H7 (cell line): ENCODE measurements at regions not wholly inside any gene's neighbourhood (a gene's known extent, or its start where the extent isn't known, plus 50 kb on each side); places are given as distances from the start of the nearest gene placed in this dataset.

ENCODE experiments used
- DNase-seq: peaks from one replicate; pipeline ENCODE4 v3.0.0; 2012
- H3K27me3 ChIP-seq: 2 replicates; pipeline ENCODE4 v1.6.0; 2011; ENCODE audit warnings: mild to moderate bottlenecking, low read length; ENCODE audit not compliant: control insufficient read depth, insufficient read depth
- H3K36me3 ChIP-seq: replicated peaks from 2 replicates; pipeline ENCODE4 v1.5.1; 2011; ENCODE audit warnings: low read length; ENCODE audit not compliant: control insufficient read depth, insufficient read depth
- H3K4me3 ChIP-seq: 2 replicates; pipeline ENCODE4 v1.5.1; 2011; ENCODE audit warnings: low read depth, mild to moderate bottlenecking, control low read depth, low read length, moderate library complexity; ENCODE audit not compliant: insufficient read depth

DNA sequence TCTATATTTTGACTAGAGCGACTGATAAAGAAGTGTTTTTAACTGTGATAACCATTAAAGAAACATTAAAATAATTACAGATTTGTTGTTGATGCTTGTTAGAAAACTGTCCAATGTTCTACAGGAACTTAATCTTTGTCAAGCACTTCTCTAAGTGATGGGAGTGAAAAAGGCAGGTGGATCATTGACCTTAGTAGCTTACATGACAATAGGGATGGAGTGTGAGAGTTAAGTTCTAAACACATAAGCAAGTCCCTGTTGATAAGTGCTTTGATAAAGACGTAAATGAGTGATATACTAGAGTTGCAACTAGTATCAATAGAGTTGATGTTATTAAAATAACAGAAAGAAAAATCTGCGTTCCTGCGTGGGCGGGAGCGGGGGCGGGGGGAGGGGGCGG is 931.5 kb upstream of the EPHA7 start:
- H3K36me3 ChIP-seq, result no peaks in the 10 kb centered on the region
- no peak for DNase-seq
- H3K4me3 ChIP-seq, result no peak overlapping the region

GRCh38 chr6:94349227-94349626 is 929.9 kb upstream of the EPHA7 start:
- no peak overlapping the region for H3K4me3 ChIP-seq
- no peaks in the 10 kb centered on the region for H3K36me3 ChIP-seq
- no peak for DNase-seq
- no peaks in the 10 kb centered on the region for H3K27me3 ChIP-seq

More for the DNA sequence above, 931.5 kb upstream of the EPHA7 start:
- H3K27me3 ChIP-seq, result no peaks in the 10 kb centered on the region

- DNase-seq, result no peak
- Histone ChIP-seq H3K36me3 (no peaks in the 10 kb centered on the region), H3K27me3 (no peaks in the 10 kb centered on the region), H3K4me3 (no peak overlapping the region)
These were observed 925.5 kb upstream of the EPHA7 start for GRCh38 chr6:94344866-94345265.

GRCh38 chr6:94341173-94341572 is 921.8 kb upstream of the EPHA7 start:
- Histone ChIP-seq H3K36me3 (no peaks in the 10 kb centered on the region), H3K4me3 (no peak overlapping the region), H3K27me3 (no peaks in the 10 kb centered on the region)
- DNase-seq, result peak; percentile 42

DNA sequence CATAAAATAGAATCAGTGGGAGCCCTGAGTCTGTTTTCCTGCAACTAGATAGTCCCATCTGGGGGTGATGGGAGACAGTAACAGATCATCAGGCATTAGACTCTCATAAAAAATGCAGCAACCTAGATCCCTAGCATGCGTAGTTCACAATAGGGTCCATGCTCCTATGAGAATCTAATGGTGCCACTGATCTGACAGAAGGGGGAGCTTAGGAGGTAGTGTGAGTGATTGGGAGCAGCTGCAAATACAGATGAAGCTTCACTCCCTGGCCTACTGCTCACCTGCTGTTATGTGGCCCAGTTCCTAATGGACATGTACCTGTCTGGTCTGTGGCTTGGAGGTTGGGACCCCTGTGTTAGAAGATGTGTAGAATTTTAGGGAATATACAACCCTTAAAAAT is 904.5 kb upstream of the EPHA7 start:
- no peaks in the 10 kb centered on the region for H3K27me3 ChIP-seq
- H3K4me3 ChIP-seq, result no peak overlapping the region
- DNase-seq, result no peak
- no peaks in the 10 kb centered on the region for H3K36me3 ChIP-seq

- H3K27me3 ChIP-seq, result no peaks in the 10 kb centered on the region
- DNase-seq, result no peak
- no peak overlapping the region for H3K4me3 ChIP-seq
- H3K36me3 ChIP-seq, result no peaks in the 10 kb centered on the region
These were observed 881.2 kb upstream of the EPHA7 start for GRCh38 chr6:94300424-94301144.

GRCh38 chr6:94289131-94289530 is 869.8 kb upstream of the EPHA7 start:
- Histone ChIP-seq H3K4me3 (no peak overlapping the region), H3K27me3 (peaks cover 4% of the 10 kb centered on the region; the same call in 1 of the 2 replicates), H3K36me3 (no peaks in the 10 kb centered on the region)
- DNase-seq, result peak; percentile 3

DNA sequence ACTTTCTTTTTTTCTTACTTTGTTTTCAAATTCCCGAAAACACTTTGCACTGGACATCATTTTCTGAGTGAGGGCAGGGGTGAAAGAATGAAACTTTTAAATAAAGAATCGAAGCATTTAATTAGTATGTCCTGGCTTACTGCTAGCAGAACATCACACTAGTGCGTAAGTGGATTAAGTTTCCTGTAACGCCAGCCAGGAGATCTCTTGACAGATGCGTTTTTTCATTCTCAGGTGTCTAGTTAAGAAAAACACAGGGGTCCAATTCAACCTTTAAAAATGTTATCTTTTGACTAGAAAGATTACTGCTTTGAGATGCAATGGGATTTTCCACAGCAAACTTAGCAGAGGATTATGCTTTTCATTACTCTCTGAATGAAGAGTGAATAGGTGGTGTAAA is 858.8 kb upstream of the EPHA7 start:
- DNase-seq, result no peak
- no peaks in the 10 kb centered on the region for H3K27me3 ChIP-seq
- no peaks in the 10 kb centered on the region for H3K36me3 ChIP-seq
- no peak overlapping the region for H3K4me3 ChIP-seq

GRCh38 chr6:94272327-94272726 is 853.0 kb upstream of the EPHA7 start:
- no peaks in the 10 kb centered on the region; the same call in 1 of the 2 replicates for H3K27me3 ChIP-seq
- no peak overlapping the region for H3K4me3 ChIP-seq
- H3K36me3 ChIP-seq, result no peaks in the 10 kb centered on the region
- DNase-seq, result no peak

GRCh38 chr6:94270091-94270948 is 851.0 kb upstream of the EPHA7 start:
- Histone ChIP-seq H3K36me3 (no peaks in the 10 kb centered on the region), H3K27me3 (no peaks in the 10 kb centered on the region; the same call in 1 of the 2 replicates), H3K4me3 (no peak overlapping the region)
- DNase-seq, result peak; percentile 5

- no peak overlapping the region for H3K4me3 ChIP-seq
- no peaks in the 10 kb centered on the region for H3K36me3 ChIP-seq
- DNase-seq, result no peak
- H3K27me3 ChIP-seq, result no peaks in the 10 kb centered on the region; the same call in 1 of the 2 replicates
These were observed 849.9 kb upstream of the EPHA7 start for GRCh38 chr6:94269256-94269655.

- Histone ChIP-seq H3K36me3 (no peaks in the 10 kb centered on the region), H3K4me3 (no peak overlapping the region), H3K27me3 (no peaks in the 10 kb centered on the region)
- DNase-seq, result no peak
These were observed 841.4 kb upstream of the EPHA7 start for GRCh38 chr6:94260765-94261164.

GRCh38 chr6:94254689-94255088 is 835.3 kb upstream of the EPHA7 start:
- Histone ChIP-seq H3K27me3 (no peaks in the 10 kb centered on the region), H3K36me3 (no peaks in the 10 kb centered on the region), H3K4me3 (no peak overlapping the region)
- no peak for DNase-seq

DNA sequence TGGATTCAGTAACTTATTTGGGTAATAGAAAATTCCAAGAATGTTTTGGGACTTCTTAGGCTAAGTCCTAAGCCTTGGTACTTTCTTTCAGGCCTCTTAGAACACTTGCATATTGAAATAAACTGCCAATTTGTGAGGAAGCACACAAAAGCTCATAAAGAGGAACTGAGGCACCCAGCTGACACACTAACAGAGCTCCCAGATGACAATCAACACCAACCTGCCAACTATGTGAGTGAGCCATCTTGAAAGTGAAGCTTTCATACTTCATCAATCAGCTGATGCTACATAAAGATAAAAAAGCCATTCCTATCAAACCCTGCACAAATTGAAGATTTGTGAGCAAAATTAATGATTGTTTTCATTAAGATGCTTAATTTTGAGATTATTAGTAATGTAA is 832.5 kb upstream of the EPHA7 start:
- no peaks in the 10 kb centered on the region for H3K36me3 ChIP-seq
- no peaks in the 10 kb centered on the region for H3K27me3 ChIP-seq
- DNase-seq, result no peak
- no peak overlapping the region for H3K4me3 ChIP-seq

GRCh38 chr6:94245395-94245794 is 826.0 kb upstream of the EPHA7 start:
- no peak for DNase-seq
- Histone ChIP-seq H3K36me3 (no peaks in the 10 kb centered on the region), H3K27me3 (no peaks in the 10 kb centered on the region), H3K4me3 (no peak overlapping the region)
